ENCODE measurements at regions not wholly inside any gene's neighbourhood (a gene's known extent, or its start where the extent isn't known, plus 50 kb on each side); places are given as distances from the start of the nearest gene placed in this dataset.
A peak's percentile ranks its signal among the peaks of the same experiment; 100 is the strongest.

- intact Hi-C loops (cut with micrococcal nuclease), result no loop called here
- Mint-ChIP-seq H3K27ac (no peak overlapping the region), H3K27me3 (no peaks in the 10 kb centered on the region), H3K36me3 (ENCODE audit: low read depth) (no peaks in the 10 kb centered on the region), H3K9me3 (no peaks in the 10 kb centered on the region), H3K4me3 (no peak overlapping the region), H3K4me1 (ENCODE audit: low read depth) (no peaks in the 10 kb centered on the region)
These were observed 1331.7 kb upstream of the WWC1 start for GRCh38 chr5:166959766-166960165.

DNA sequence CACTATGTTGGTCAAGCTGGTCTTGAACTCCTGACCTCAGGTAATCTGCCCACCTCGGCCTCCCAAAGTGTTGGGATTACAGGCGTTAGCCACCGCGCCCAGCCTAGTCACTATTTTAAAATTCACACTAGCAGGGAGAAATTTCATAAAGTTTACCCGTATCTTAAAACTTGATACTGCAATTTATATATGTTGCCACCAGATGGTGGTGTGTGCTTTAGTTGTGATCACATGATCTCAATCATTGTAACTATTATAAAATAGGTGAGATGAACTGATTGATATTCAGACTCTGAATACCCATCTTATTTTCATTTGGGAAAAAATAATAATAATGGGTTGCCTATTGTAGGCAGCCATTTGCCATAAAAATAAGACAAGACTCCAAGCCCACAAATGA lies 1330.4 kb upstream of the WWC1 start:
- Mint-ChIP-seq H3K36me3 (ENCODE audit: low read depth) (no peaks in the 10 kb centered on the region), H3K4me3 (no peak overlapping the region), H3K27me3 (no peaks in the 10 kb centered on the region), H3K27ac (no peak overlapping the region), H3K9me3 (no peaks in the 10 kb centered on the region), H3K4me1 (ENCODE audit: low read depth) (no peaks in the 10 kb centered on the region)
- intact Hi-C loops (cut with micrococcal nuclease), result no loop called here

DNA sequence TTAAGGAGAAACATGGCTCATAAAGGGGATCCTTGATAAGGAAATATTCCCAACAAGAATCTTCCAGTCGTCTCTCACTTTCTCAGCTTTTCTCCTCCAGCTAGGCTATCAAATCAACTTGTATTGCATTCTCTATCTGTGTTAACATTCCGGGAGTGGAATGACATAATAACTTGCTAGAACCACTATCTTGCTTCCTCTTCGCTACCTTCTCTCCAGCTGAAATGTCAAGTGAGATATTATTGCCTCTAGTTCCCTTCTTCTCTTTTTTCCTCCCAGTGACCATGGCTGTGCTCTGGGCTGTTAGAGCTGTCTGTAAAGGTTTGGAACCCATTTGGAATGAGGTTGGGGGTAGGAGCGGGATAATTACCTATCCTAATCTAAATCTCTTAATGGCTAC lies 1329.5 kb upstream of the WWC1 start:
- H3K9me3 Mint-ChIP-seq, result no peaks in the 10 kb centered on the region
- intact Hi-C loops (cut with micrococcal nuclease), result no loop called here
- H3K27me3 Mint-ChIP-seq, result no peaks in the 10 kb centered on the region
- H3K36me3 Mint-ChIP-seq (ENCODE audit: low read depth), result no peaks in the 10 kb centered on the region
- H3K4me1 Mint-ChIP-seq (ENCODE audit: low read depth), result no peaks in the 10 kb centered on the region
- H3K4me3 Mint-ChIP-seq, result no peak overlapping the region
- no peak overlapping the region for H3K27ac Mint-ChIP-seq

GRCh38 chr5:166962461-166962860 lies 1329.0 kb upstream of the WWC1 start:
- Mint-ChIP-seq H3K4me3 (no peak overlapping the region), H3K4me1 (ENCODE audit: low read depth) (no peaks in the 10 kb centered on the region), H3K36me3 (ENCODE audit: low read depth) (no peaks in the 10 kb centered on the region), H3K9me3 (no peaks in the 10 kb centered on the region), H3K27ac (no peak overlapping the region), H3K27me3 (no peaks in the 10 kb centered on the region)
- intact Hi-C loops (cut with micrococcal nuclease), result no loop called here

GRCh38 chr5:166963596-166963995 lies 1327.8 kb upstream of the WWC1 start:
- H3K4me3 Mint-ChIP-seq, result no peak overlapping the region
- H3K36me3 Mint-ChIP-seq (ENCODE audit: low read depth), result no peaks in the 10 kb centered on the region
- no peaks in the 10 kb centered on the region for H3K9me3 Mint-ChIP-seq
- H3K27ac Mint-ChIP-seq, result no peak overlapping the region
- H3K4me1 Mint-ChIP-seq (ENCODE audit: low read depth), result no peaks in the 10 kb centered on the region
- intact Hi-C loops (cut with micrococcal nuclease), result no loop called here
- no peaks in the 10 kb centered on the region for H3K27me3 Mint-ChIP-seq

- Mint-ChIP-seq H3K9me3 (no peaks in the 10 kb centered on the region), H3K27me3 (peaks cover 23% of the 10 kb centered on the region), H3K36me3 (ENCODE audit: low read depth) (no peaks in the 10 kb centered on the region), H3K4me3 (peak overlapping the region; percentile 78), H3K4me1 (ENCODE audit: low read depth) (peaks cover 18% of the 10 kb centered on the region), H3K27ac (no peak overlapping the region)
- intact Hi-C loops (cut with micrococcal nuclease), result no loop called here
These were observed 1313.5 kb upstream of the WWC1 start for GRCh38 chr5:166977911-166978422.

GRCh38 chr5:166979307-166979895 lies 1312.0 kb upstream of the WWC1 start:
- Mint-ChIP-seq H3K4me1 (ENCODE audit: low read depth) (peaks cover 18% of the 10 kb centered on the region), H3K36me3 (ENCODE audit: low read depth) (no peaks in the 10 kb centered on the region), H3K9me3 (no peaks in the 10 kb centered on the region), H3K27ac (no peak overlapping the region), H3K27me3 (peaks cover 23% of the 10 kb centered on the region), H3K4me3 (peak overlapping the region; percentile 78)
- intact Hi-C loops (cut with micrococcal nuclease), result no loop called here

DNA sequence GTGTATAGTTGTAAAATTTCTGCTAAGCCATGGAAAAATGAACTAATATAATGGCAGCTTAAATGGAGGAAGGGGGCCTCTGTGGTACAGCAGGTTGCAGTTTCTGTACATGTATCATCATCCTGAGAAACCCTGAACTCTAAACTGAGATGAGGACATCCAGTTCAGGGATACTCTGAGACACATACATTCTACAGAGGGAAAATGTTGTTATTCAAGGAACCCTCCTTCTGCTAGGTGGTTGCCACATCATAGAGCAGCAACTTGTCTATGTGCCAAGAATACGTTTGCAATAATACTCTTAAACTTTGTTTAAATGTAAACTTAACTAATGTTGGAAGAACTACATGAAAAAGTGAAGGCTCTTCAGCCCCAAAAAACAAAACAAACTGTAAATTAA lies 1310.8 kb upstream of the WWC1 start:
- no peaks in the 10 kb centered on the region for H3K9me3 Mint-ChIP-seq
- intact Hi-C loops (cut with micrococcal nuclease), result no loop called here
- peaks cover 23% of the 10 kb centered on the region for H3K27me3 Mint-ChIP-seq
- peaks cover 18% of the 10 kb centered on the region for H3K4me1 Mint-ChIP-seq (ENCODE audit: low read depth)
- no peak overlapping the region for H3K4me3 Mint-ChIP-seq
- H3K27ac Mint-ChIP-seq, result no peak overlapping the region
- no peaks in the 10 kb centered on the region for H3K36me3 Mint-ChIP-seq (ENCODE audit: low read depth)

- no peaks in the 10 kb centered on the region for H3K9me3 Mint-ChIP-seq
- H3K27me3 Mint-ChIP-seq, result peaks cover 23% of the 10 kb centered on the region
- H3K36me3 Mint-ChIP-seq (ENCODE audit: low read depth), result no peaks in the 10 kb centered on the region
- H3K27ac Mint-ChIP-seq, result no peak overlapping the region
- H3K4me3 Mint-ChIP-seq, result no peak overlapping the region
- peaks cover 18% of the 10 kb centered on the region for H3K4me1 Mint-ChIP-seq (ENCODE audit: low read depth)
- intact Hi-C loops (cut with micrococcal nuclease), result no loop called here
These were observed 1309.2 kb upstream of the WWC1 start for GRCh38 chr5:166982226-166982625.

DNA sequence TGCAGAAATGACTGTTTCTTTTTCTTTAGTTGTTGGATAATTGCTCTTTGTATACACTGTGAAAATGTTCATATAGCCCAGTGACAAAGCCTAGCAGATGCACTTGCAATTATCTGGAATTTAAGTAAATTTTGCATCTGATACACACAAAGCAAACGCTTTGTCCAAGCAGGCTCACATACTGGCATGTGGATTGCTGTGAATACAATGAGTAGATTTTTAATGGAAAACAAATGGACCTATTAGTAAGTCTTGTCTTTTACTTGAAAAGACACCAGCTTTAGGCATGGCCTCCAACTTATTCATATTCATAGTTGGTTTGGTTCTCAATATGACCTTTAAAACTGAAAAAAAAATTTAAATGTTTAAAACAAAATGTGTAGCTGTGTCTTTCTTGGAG lies 1299.8 kb upstream of the WWC1 start:
- no peaks in the 10 kb centered on the region for H3K9me3 Mint-ChIP-seq
- no peak overlapping the region for H3K27ac Mint-ChIP-seq
- no peaks in the 10 kb centered on the region for H3K4me1 Mint-ChIP-seq (ENCODE audit: low read depth)
- no peaks in the 10 kb centered on the region for H3K27me3 Mint-ChIP-seq
- H3K36me3 Mint-ChIP-seq (ENCODE audit: low read depth), result no peaks in the 10 kb centered on the region
- no peak overlapping the region for H3K4me3 Mint-ChIP-seq
- intact Hi-C loops (cut with micrococcal nuclease), result no loop called here

DNA sequence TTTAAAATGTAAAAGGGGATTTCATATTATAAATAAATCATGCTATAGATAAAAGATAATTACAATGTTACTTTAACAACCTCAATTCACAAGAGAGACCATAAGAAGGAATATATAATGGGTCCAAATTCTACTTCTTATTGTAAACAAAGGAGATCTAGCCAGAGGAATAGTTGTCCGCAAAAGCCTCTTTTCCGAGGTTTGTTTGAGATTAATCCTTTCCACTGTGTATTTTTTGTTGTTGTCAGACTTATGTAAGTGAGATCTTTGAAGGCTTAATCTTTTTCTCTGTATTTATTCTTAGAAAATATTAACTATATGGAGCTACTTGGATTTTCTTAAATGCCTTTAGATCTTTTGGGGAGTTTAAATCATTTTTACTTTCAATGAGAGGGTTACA lies 1299.3 kb upstream of the WWC1 start:
- Mint-ChIP-seq H3K4me3 (no peak overlapping the region), H3K36me3 (ENCODE audit: low read depth) (no peaks in the 10 kb centered on the region), H3K4me1 (ENCODE audit: low read depth) (no peaks in the 10 kb centered on the region), H3K27ac (no peak overlapping the region), H3K9me3 (no peaks in the 10 kb centered on the region), H3K27me3 (no peaks in the 10 kb centered on the region)
- intact Hi-C loops (cut with micrococcal nuclease), result no loop called here

DNA sequence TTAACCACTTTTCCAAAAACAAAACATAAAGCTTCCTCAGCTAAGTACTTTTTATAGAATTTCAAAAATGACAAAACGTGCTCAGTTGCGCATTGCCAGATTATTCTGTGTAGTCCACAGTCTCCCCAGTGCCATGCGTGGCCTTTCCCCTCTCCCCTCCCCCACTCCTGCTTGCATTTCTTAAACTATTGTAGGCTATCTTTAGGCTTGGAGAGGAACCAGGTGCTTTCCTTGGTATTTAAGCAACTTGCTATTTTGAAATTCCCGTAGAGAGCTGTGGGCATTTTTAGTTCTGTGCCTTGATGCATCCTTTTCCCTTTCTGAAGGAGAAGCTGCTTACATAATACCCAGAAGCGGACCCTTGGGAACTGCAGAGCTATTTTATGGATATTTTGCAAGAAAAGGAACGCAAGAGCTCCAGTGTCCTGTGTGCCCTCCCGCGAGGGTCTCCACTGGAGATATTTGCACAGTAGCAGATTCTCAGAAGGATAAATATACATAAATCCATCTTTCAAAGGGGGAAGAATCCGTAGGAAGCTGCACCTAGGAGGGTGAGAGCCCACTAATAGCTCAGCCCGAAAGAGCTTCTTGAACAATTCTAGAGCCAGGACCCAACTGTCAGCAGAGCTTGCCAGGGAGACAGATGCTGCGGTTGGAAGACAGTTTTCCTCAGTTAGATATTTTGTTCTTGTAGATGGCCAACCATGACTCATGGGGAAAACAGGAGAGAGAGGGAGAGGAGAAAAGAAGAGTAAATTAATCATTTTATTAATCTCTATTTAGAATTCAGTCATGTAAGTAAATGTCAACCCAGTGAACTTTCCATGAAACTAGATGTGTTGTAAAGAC lies 1298.3 kb upstream of the WWC1 start:
- Mint-ChIP-seq H3K36me3 (ENCODE audit: low read depth) (no peaks in the 10 kb centered on the region), H3K27me3 (no peaks in the 10 kb centered on the region), H3K4me3 (no peak overlapping the region), H3K4me1 (ENCODE audit: low read depth) (no peaks in the 10 kb centered on the region), H3K27ac (no peak overlapping the region), H3K9me3 (no peaks in the 10 kb centered on the region)
- intact Hi-C loops (cut with micrococcal nuclease), result no loop called here

DNA sequence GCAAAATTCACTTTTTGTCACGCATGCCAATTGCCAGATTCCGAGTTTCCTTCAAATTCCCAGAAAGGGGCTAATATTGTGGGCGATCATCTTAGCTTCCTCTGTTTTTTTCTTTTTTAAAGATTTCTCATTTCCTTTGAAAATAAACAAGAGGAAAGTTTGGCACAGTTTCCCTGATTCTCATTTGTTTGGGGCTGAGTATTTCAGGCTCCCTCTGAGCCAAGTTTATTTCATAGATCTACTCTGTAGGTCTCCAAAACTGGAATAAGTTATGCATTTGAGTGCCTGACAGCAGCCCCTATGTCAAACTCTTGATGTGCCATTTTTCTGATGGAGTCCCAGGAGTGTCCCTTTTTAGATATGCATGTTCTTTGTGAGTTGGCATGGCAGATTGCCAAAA lies 1297.2 kb upstream of the WWC1 start:
- Mint-ChIP-seq H3K27ac (no peak overlapping the region), H3K27me3 (no peaks in the 10 kb centered on the region), H3K9me3 (peaks cover 3% of the 10 kb centered on the region), H3K4me3 (no peak overlapping the region), H3K36me3 (ENCODE audit: low read depth) (no peaks in the 10 kb centered on the region), H3K4me1 (ENCODE audit: low read depth) (no peaks in the 10 kb centered on the region)
- intact Hi-C loops (cut with micrococcal nuclease), result no loop called here

DNA sequence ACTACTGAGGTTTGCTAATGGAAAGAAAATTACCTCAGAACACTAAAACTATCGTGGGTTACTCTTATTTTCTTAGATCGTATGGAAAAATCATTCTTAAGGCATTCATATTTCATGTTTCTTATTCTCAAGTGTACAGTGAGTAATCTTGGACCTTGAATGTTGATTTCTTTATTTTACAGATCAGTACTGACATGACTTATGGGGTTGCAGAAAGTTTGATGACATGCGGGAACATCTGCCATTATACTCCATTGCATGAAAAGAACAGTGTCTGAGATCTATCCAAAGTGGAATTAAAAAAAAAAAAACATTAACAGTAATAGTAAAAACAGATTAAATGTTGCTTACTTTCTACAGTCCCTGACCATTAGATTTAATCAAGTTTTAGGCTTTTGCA lies 1290.2 kb upstream of the WWC1 start:
- H3K4me1 Mint-ChIP-seq (ENCODE audit: low read depth), result no peaks in the 10 kb centered on the region
- intact Hi-C loops (cut with micrococcal nuclease), result no loop called here
- no peaks in the 10 kb centered on the region for H3K36me3 Mint-ChIP-seq (ENCODE audit: low read depth)
- no peaks in the 10 kb centered on the region for H3K27me3 Mint-ChIP-seq
- no peak overlapping the region for H3K4me3 Mint-ChIP-seq
- peaks cover 9% of the 10 kb centered on the region for H3K9me3 Mint-ChIP-seq
- no peak overlapping the region for H3K27ac Mint-ChIP-seq

DNA sequence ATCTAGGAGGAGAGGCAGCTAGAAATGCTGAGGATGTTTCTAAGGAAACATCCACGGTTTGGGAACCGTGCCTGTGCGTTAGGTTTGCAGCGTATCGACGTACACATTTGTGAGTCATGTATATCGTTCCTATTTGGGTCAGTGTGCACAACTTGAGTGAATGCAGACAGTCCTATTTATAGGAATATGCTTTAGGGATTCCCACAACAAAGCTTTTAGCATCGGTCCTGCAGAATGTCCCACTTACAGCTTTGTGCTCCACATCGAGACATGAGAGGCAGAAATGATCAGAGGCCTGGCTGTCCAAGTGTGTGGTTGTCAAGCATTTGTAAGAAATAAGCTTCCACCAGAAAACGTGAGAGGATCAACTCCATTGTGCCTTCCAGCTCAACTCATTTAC lies 1282.7 kb upstream of the WWC1 start:
- intact Hi-C loops (cut with micrococcal nuclease), result no loop called here
- Mint-ChIP-seq H3K27me3 (no peaks in the 10 kb centered on the region), H3K27ac (no peak overlapping the region), H3K4me3 (no peak overlapping the region), H3K36me3 (ENCODE audit: low read depth) (no peaks in the 10 kb centered on the region), H3K9me3 (no peaks in the 10 kb centered on the region), H3K4me1 (ENCODE audit: low read depth) (no peaks in the 10 kb centered on the region)

Data from dendritic cell treated with granulocyte-macrophage colony-stimulating factor and Interleukin-4, amounts not matched to agents 40 ng/mL and 50 ng/mL, for 4 days (primary cell).